ENCODE measurements at regions not wholly inside any gene's neighbourhood (a gene's known extent, or its start where the extent isn't known, plus 50 kb on each side); places are given as distances from the start of the nearest gene placed in this dataset.

DNA sequence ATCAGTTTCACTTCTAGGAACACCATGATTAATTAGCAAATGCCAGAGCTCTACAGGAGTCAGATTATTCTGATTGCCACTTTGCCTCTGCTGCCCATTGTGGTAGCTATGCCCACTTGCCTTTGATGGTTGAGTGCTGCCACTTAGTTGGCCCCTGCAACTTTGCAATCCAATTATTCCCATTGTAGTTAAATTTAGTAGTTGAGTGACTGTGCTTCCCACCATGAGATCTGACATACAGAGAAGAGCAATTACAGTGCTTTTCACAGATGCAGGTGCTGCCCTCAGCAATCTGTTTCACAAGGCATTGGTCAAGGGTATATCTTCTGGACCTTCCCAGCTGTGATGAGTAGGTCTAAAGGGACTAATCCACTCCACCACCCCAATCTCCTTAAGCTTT lies 468.4 kb upstream of the RGS6 start:
- H3K9me3 Mint-ChIP-seq: peaks cover 50% of the 10 kb centered on the region
- H3K27me3 Mint-ChIP-seq (ENCODE audit: low read depth, poor library complexity): no peaks in the 10 kb centered on the region
- DNase-seq: no peak
- TF ChIP-seq, protein P1, sequence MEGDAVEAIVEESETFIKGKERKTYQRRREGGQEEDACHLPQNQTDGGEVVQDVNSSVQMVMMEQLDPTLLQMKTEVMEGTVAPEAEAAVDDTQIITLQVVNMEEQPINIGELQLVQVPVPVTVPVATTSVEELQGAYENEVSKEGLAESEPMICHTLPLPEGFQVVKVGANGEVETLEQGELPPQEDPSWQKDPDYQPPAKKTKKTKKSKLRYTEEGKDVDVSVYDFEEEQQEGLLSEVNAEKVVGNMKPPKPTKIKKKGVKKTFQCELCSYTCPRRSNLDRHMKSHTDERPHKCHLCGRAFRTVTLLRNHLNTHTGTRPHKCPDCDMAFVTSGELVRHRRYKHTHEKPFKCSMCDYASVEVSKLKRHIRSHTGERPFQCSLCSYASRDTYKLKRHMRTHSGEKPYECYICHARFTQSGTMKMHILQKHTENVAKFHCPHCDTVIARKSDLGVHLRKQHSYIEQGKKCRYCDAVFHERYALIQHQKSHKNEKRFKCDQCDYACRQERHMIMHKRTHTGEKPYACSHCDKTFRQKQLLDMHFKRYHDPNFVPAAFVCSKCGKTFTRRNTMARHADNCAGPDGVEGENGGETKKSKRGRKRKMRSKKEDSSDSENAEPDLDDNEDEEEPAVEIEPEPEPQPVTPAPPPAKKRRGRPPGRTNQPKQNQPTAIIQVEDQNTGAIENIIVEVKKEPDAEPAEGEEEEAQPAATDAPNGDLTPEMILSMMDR (IDR thresholded peaks at IDR 0.05): no peak
- H3K36me3 Mint-ChIP-seq (ENCODE audit: low read depth): peaks cover 80% of the 10 kb centered on the region
- no peak overlapping the region for H3K4me3 Mint-ChIP-seq
- peaks cover 6% of the 10 kb centered on the region for H3K4me1 Mint-ChIP-seq
- no peak overlapping the region for H3K27ac Mint-ChIP-seq

DNA sequence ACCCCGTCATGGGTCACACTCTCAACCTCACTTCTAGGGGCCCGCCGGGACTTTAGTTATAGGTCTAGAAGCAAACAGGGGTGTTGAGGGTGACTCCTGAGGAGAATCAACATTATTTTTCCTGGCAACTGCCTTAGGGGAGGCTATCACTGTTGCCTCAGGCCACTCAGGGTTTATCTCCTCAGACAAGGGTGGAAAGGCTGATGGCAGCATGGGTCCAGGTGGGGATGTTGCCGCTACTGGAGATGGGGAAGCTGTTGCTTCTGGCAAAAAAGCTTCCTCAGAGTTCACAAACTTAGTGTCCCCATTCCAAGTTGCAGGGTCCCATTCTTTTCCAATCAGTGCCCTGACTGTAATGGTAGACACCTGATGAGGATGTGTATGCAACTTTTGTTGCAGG lies 467.4 kb upstream of the RGS6 start:
- DNase-seq: no peak
- TF ChIP-seq, protein P1 (IDR thresholded peaks at IDR 0.05): no peak
- Mint-ChIP-seq H3K36me3 (ENCODE audit: low read depth) (peaks cover 70% of the 10 kb centered on the region), H3K9me3 (peaks cover 46% of the 10 kb centered on the region), H3K4me1 (peaks cover 6% of the 10 kb centered on the region), H3K27me3 (ENCODE audit: low read depth, poor library complexity) (no peaks in the 10 kb centered on the region), H3K27ac (no peak overlapping the region), H3K4me3 (no peak overlapping the region)

DNA sequence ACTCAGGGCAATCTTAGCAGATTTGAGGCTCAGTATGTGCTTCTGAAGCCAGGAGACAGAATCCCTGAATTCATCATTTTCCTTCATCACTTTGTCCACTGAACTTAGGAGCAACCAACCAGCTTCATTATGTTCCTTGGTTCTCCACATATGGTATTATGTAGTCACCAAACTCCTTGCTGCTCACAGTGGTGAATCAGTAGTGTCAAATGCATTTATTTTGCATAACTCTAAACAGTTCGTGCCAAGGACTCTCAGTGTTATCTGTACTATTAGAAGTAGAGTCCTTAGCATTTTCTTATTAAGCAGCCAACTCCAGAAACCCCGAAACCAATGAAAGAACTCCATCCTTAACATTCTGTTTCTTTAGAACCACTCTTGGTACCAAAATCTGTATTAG lies 466.9 kb upstream of the RGS6 start:
- Mint-ChIP-seq H3K9me3 (peaks cover 44% of the 10 kb centered on the region), H3K4me3 (no peak overlapping the region), H3K4me1 (peaks cover 6% of the 10 kb centered on the region), H3K27me3 (ENCODE audit: low read depth, poor library complexity) (no peaks in the 10 kb centered on the region), H3K36me3 (ENCODE audit: low read depth) (peaks cover 65% of the 10 kb centered on the region), H3K27ac (no peak overlapping the region)
- DNase-seq: no peak
- TF ChIP-seq, protein P1 (IDR thresholded peaks at IDR 0.05): no peak

- H3K9me3 Mint-ChIP-seq: peaks cover 42% of the 10 kb centered on the region
- H3K4me3 Mint-ChIP-seq: no peak overlapping the region
- no peak for DNase-seq
- H3K27ac Mint-ChIP-seq: peak overlapping the region; percentile 39
- H3K36me3 Mint-ChIP-seq (ENCODE audit: low read depth): peaks cover 59% of the 10 kb centered on the region
- H3K27me3 Mint-ChIP-seq (ENCODE audit: low read depth, poor library complexity): peaks cover under 1% of the 10 kb centered on the region
- TF ChIP-seq, protein P1 (IDR thresholded peaks at IDR 0.05): no peak
- H3K4me1 Mint-ChIP-seq: peaks cover 6% of the 10 kb centered on the region
These were observed 466.0 kb upstream of the RGS6 start for GRCh38 chr14:71466251-71466650.

- no peak for DNase-seq
- Mint-ChIP-seq H3K9me3 (peaks cover 38% of the 10 kb centered on the region), H3K27ac (no peak overlapping the region)
These were observed 465.3 kb upstream of the RGS6 start for GRCh38 chr14:71466946-71467345.

DNA sequence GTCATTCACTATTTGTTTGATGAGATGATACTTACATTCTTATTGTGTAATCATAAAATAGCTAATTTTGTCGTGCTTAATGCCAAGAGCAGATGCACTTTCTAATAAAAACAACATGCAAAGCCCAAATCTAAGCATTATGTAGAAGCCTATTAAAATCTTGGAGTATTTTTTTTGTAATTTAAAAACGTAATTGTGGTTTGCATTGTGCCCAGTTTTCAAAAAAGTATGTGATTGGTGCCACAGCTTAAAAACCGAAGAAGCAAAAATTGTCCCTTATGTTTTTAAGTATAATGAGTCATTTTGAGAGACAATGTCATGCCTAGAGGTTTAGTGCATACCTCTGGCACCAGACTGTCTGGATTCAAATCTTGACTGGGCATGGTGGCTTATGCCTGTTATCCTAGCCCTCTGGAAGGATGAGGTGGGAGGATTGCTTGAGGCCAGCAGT lies 464.8 kb upstream of the RGS6 start:
- TF ChIP-seq, protein P1 (IDR thresholded peaks at IDR 0.05): no peak
- Mint-ChIP-seq H3K27me3 (ENCODE audit: low read depth, poor library complexity) (peaks cover 3% of the 10 kb centered on the region), H3K27ac (no peak overlapping the region), H3K36me3 (ENCODE audit: low read depth) (peaks cover 48% of the 10 kb centered on the region), H3K4me3 (no peak overlapping the region), H3K4me1 (peaks cover 6% of the 10 kb centered on the region), H3K9me3 (peaks cover 35% of the 10 kb centered on the region)
- DNase-seq: no peak

More at GRCh38 chr14:71466946-71467345, 465.3 kb upstream of the RGS6 start:
- Mint-ChIP-seq H3K27me3 (ENCODE audit: low read depth, poor library complexity) (peaks cover 3% of the 10 kb centered on the region), H3K4me3 (no peak overlapping the region), H3K36me3 (ENCODE audit: low read depth) (peaks cover 53% of the 10 kb centered on the region), H3K4me1 (peaks cover 6% of the 10 kb centered on the region)
- TF ChIP-seq, protein P1 (IDR thresholded peaks at IDR 0.05): no peak
